DND-41 (cell line): ENCODE measurements at regions not wholly inside any gene's neighbourhood (a gene's known extent, or its start where the extent isn't known, plus 50 kb on each side); places are given as distances from the start of the nearest gene placed in this dataset.

Source experiments
- ATAC-seq: fragments of 200-7000 bp; cut with Tn5 transposase; 3 replicates; pipeline ENCODE4 v1.9.1; 2021; ENCODE audit warnings: low read depth; ENCODE audit not compliant: insufficient read depth
- DNase-seq: peaks from one replicate; pipeline ENCODE4 v3.0.0-alpha.2; 2020
- H2AFZ ChIP-seq: 2 replicates; pipeline ENCODE4 v1.6.0; 2012; ENCODE audit warnings: low read depth, low read length
- H3K27ac ChIP-seq: 2 replicates; pipeline ENCODE4 v1.5.1; 2012; ENCODE audit warnings: low read length, inconsistent platforms
- H3K27me3 ChIP-seq: fragments of 200-600 bp; sonication (generic); 2 replicates; pipeline ENCODE4 v1.6.0; 2012; ENCODE audit warnings: low read length, mild to moderate bottlenecking, inconsistent platforms; ENCODE audit not compliant: insufficient read depth, poor library complexity
- H3K36me3 ChIP-seq: 2 replicates; pipeline ENCODE4 v1.5.1; 2012; ENCODE audit warnings: low read length, inconsistent platforms; ENCODE audit not compliant: insufficient read depth
- H3K4me1 ChIP-seq: 2 replicates; pipeline ENCODE4 v1.5.1; 2012; ENCODE audit warnings: mild to moderate bottlenecking, low read length; ENCODE audit not compliant: insufficient read depth
- H3K4me2 ChIP-seq: 2 replicates; pipeline ENCODE4 v1.6.0; 2012; ENCODE audit warnings: mild to moderate bottlenecking, moderate library complexity, low read length, inconsistent platforms; ENCODE audit not compliant: insufficient read depth
- H3K4me3 ChIP-seq, 2 experiments: fragments of 200-600 bp in 1 of 2; shearing (Covaris generic) in 1 of 2; 2 replicates each; pipeline ENCODE4 v1.5.1; 2012 to 2016; ENCODE audit warnings: inconsistent platforms in 2 of 2, low read length in 2 of 2, mild to moderate bottlenecking in 2 of 2, low read depth in 1 of 2, moderate library complexity in 1 of 2
- H3K79me2 ChIP-seq: 2 replicates; pipeline ENCODE4 v1.6.0; 2012; ENCODE audit warnings: low read length, inconsistent platforms; ENCODE audit not compliant: insufficient read depth
- H3K9ac ChIP-seq: 2 replicates; pipeline ENCODE4 v1.6.0; 2012; ENCODE audit warnings: low read depth, mild to moderate bottlenecking, inconsistent platforms, low read length, moderate library complexity
- H3K9me3 ChIP-seq: 2 replicates; pipeline ENCODE4 v1.5.1; 2012; ENCODE audit warnings: low read length, moderate library complexity, mild to moderate bottlenecking, inconsistent platforms; ENCODE audit not compliant: insufficient read depth, severe bottlenecking
- H4K20me1 ChIP-seq: 2 replicates; pipeline ENCODE4 v1.6.0; 2012; ENCODE audit warnings: low read length; ENCODE audit not compliant: insufficient read depth
- EZH2 ChIP-seq: IDR thresholded peaks from 3 replicates; pipeline ENCODE4 v1.6.1; 2012; ENCODE audit warnings: borderline replicate concordance, low read depth, mild to moderate bottlenecking, moderate library complexity, low read length, inconsistent platforms; ENCODE audit not compliant: severe bottlenecking
- TF ChIP-seq, protein P1 (sequence below): IDR thresholded peaks from 2 replicates; pipeline ENCODE4 v1.5.1; 2012; ENCODE audit warnings: borderline replicate concordance, low read length, moderate library complexity, mild to moderate bottlenecking; ENCODE audit not compliant: poor library complexity, severe bottlenecking; ENCODE audit errors: extremely low read depth

DNA sequence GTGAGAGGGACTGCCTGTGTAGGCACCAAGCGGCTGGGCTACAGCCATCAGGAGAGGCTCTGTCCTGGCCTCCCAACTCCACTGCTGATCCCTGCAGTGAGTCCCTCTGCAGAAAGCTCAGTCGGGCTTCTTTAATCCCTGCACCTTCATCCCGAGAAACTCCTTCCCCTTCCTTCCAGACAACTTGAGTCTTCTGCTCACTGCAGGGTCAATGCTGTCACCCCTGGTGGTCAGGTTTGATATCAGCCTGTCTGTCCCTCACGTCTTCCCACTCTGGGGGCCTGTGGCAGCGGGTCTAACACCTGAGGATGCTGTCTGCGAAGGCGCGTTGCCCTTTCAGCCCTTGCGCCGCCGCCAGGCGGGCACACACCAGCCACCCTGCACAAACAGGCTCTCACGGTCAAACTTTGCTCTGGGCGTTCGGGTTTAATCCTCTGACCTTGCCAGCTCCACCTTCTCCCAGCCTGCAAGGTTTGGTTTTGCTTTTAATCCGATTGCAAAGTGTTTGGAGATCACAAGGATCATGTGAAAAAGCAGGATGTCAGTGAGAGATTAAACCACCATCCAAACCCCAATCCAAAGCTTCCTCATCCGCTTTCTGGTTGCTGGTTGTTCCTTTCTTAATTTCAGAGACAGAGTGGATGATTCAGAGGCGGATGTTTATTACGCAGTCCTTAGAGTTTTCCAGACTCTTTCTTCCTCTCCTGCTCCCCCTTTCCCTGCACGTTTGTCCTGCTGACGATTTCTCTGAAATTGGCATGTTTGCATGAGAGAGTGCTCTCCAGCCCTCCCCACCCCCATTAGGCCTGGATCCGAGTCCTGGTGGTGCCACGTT, 74.8 kb upstream of the SLC34A2 start:
- Histone ChIP-seq H3K36me3 (no peaks in the 10 kb centered on the region), H3K27me3 (no peaks in the 10 kb centered on the region), H3K4me3 (no peak overlapping the region), H2AFZ (no peak overlapping the region), H3K4me2 (no peak overlapping the region), H4K20me1 (no peaks in the 10 kb centered on the region), H3K4me1 (no peaks in the 10 kb centered on the region), H3K79me2 (no peaks in the 10 kb centered on the region), H3K9ac (no peak overlapping the region), H3K27ac (no peak overlapping the region), H3K9me3 (no peaks in the 10 kb centered on the region)
- no peak for TF ChIP-seq EZH2
- TF ChIP-seq, protein P1, sequence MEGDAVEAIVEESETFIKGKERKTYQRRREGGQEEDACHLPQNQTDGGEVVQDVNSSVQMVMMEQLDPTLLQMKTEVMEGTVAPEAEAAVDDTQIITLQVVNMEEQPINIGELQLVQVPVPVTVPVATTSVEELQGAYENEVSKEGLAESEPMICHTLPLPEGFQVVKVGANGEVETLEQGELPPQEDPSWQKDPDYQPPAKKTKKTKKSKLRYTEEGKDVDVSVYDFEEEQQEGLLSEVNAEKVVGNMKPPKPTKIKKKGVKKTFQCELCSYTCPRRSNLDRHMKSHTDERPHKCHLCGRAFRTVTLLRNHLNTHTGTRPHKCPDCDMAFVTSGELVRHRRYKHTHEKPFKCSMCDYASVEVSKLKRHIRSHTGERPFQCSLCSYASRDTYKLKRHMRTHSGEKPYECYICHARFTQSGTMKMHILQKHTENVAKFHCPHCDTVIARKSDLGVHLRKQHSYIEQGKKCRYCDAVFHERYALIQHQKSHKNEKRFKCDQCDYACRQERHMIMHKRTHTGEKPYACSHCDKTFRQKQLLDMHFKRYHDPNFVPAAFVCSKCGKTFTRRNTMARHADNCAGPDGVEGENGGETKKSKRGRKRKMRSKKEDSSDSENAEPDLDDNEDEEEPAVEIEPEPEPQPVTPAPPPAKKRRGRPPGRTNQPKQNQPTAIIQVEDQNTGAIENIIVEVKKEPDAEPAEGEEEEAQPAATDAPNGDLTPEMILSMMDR = no peak
- ATAC-seq = no peak
- no peak for DNase-seq

DNA sequence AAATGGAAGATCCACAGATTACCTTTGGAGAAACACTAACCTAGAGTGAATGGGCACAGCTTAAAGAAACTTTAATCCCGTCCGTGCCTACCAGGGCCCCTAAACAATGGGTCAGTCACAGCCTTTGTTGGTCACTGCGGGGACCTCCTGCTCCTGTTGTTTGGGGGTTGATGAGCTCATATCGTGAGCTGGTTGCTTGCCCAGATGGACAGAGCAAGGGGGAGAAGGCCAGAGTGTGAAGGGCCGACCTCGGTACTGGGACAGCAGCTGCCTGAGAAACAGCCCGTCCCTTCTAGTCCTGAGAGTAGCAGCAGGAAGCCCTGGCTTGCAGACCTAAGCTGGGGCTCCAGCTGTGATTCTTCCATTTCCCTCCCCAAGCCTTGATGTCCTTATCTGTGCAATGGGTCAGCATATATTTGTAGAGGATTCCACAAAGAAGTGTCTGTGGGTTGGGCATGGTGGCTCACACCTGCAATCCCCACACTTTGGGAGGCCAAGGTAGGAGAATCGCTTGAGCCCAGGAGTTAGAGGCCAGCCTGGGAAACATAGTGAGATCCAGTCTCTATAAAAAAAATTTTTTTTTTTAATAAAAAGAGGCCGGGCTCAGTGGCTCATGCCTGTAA, 69.6 kb upstream of the SLC34A2 start:
- H4K20me1 ChIP-seq = no peaks in the 10 kb centered on the region
- H3K4me2 ChIP-seq = no peak overlapping the region
- no peaks in the 10 kb centered on the region for H3K79me2 ChIP-seq
- no peak overlapping the region for H3K9ac ChIP-seq
- H3K4me3 ChIP-seq = no peak overlapping the region
- ATAC-seq (no peak), DNase-seq (no peak)
- no peaks in the 10 kb centered on the region for H3K4me1 ChIP-seq
- TF ChIP-seq, protein P1 = no peak
- TF ChIP-seq EZH2 = no peak
- no peak overlapping the region for H2AFZ ChIP-seq
- H3K27ac ChIP-seq = no peak overlapping the region
- H3K9me3 ChIP-seq = no peaks in the 10 kb centered on the region
- H3K36me3 ChIP-seq = no peaks in the 10 kb centered on the region
- no peaks in the 10 kb centered on the region for H3K27me3 ChIP-seq

DNA sequence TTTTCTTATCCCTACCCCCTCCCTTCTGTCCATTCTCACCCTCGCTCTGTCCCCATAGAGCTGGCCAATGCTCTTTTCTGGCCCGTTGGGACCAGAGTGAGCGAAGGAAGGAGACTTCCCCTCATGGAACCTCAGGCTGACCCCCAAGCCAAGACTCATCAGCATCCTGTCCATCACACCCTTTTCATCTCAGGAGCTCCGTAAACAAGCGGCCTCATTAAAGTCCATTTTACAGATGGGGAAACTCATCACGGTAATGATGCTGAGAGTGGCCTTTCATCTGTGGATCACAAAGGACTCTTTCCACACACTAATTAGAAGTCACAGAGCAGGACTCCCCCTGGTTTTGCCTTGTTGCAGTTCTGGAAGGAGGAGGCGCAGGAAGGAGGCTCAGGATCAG, 67.4 kb upstream of the SLC34A2 start:
- Histone ChIP-seq H3K27ac (no peak overlapping the region), H3K4me3 (no peak overlapping the region), H3K36me3 (no peaks in the 10 kb centered on the region), H3K79me2 (no peaks in the 10 kb centered on the region), H3K27me3 (no peaks in the 10 kb centered on the region), H3K9me3 (no peaks in the 10 kb centered on the region), H3K4me1 (no peaks in the 10 kb centered on the region), H3K4me2 (no peak overlapping the region), H3K9ac (no peak overlapping the region), H2AFZ (no peak overlapping the region), H4K20me1 (no peaks in the 10 kb centered on the region)
- TF ChIP-seq, protein P1 = no peak
- TF ChIP-seq EZH2 = no peak
- ATAC-seq (no peak), DNase-seq (no peak)
